ENCODE measurements at regions not wholly inside any gene's neighbourhood (a gene's known extent, or its start where the extent isn't known, plus 50 kb on each side); places are given as distances from the start of the nearest gene placed in this dataset.
A peak's percentile ranks its signal among the peaks of the same experiment; 100 is the strongest.

- TF ChIP-seq JUND (IDR thresholded peaks at IDR 0.05; ENCODE audit: low read depth): no peak
- no peak for DNase-seq (ENCODE audit: low read depth in 1 of 2, low spot score in 1 of 2)
- in situ Hi-C loops (cut with HindIII; ENCODE audit: low pct_unique_long_range_greater_than_20kb, low sequenced_read_pairs): no loop called here
Observed at GRCh38 chr1:209355415-209355814, 228.1 kb upstream of the CAMK1G start.

- in situ Hi-C loops (cut with HindIII; ENCODE audit: low pct_unique_long_range_greater_than_20kb, low sequenced_read_pairs): no loop called here
- no peak for TF ChIP-seq JUND (IDR thresholded peaks at IDR 0.05; ENCODE audit: low read depth)
- no peak for DNase-seq (ENCODE audit: low read depth in 1 of 2, low spot score in 1 of 2)
Observed at GRCh38 chr1:209356976-209357377, 226.5 kb upstream of the CAMK1G start.

- in situ Hi-C loops (cut with HindIII; ENCODE audit: low pct_unique_long_range_greater_than_20kb, low sequenced_read_pairs): no loop called here
- DNase-seq (ENCODE audit: low read depth in 1 of 2, low spot score in 1 of 2): peak in 1 of 2 experiments; percentile 80
Observed at GRCh38 chr1:209363112-209363511, 220.4 kb upstream of the CAMK1G start.

GRCh38 chr1:209364716-209365115 is 218.8 kb upstream of the CAMK1G start:
- TF ChIP-seq JUND (IDR thresholded peaks at IDR 0.05; ENCODE audit: low read depth): no peak
- peak in 1 of 2 experiments; percentile 95 for DNase-seq (ENCODE audit: low read depth in 1 of 2, low spot score in 1 of 2)
- in situ Hi-C loops (cut with HindIII; ENCODE audit: low pct_unique_long_range_greater_than_20kb, low sequenced_read_pairs): no loop called here

More at GRCh38 chr1:209363112-209363511, 220.4 kb upstream of the CAMK1G start:
- no peak for TF ChIP-seq JUND (IDR thresholded peaks at IDR 0.05; ENCODE audit: low read depth)

GRCh38 chr1:209367061-209367772 is 216.3 kb upstream of the CAMK1G start:
- in situ Hi-C loops (cut with HindIII; ENCODE audit: low pct_unique_long_range_greater_than_20kb, low sequenced_read_pairs): no loop called here
- no peak for TF ChIP-seq JUND (IDR thresholded peaks at IDR 0.05; ENCODE audit: low read depth)
- no peak for DNase-seq (ENCODE audit: low read depth in 1 of 2, low spot score in 1 of 2)

GRCh38 chr1:209368864-209369598 is 214.5 kb upstream of the CAMK1G start:
- DNase-seq (ENCODE audit: low read depth in 1 of 2, low spot score in 1 of 2): peak in 1 of 2 experiments; percentile 64
- in situ Hi-C loops (cut with HindIII; ENCODE audit: low pct_unique_long_range_greater_than_20kb, low sequenced_read_pairs): no loop called here
- no peak for TF ChIP-seq JUND (IDR thresholded peaks at IDR 0.05; ENCODE audit: low read depth)

GRCh38 chr1:209370241-209370995 is 213.1 kb upstream of the CAMK1G start:
- TF ChIP-seq JUND (IDR thresholded peaks at IDR 0.05; ENCODE audit: low read depth): no peak
- in situ Hi-C loops (cut with HindIII; ENCODE audit: low pct_unique_long_range_greater_than_20kb, low sequenced_read_pairs): no loop called here
- DNase-seq (ENCODE audit: low read depth in 1 of 2, low spot score in 1 of 2): peak in 1 of 2 experiments; percentile 47

GRCh38 chr1:209375097-209375496 is 208.4 kb upstream of the CAMK1G start:
- TF ChIP-seq JUND (IDR thresholded peaks at IDR 0.05; ENCODE audit: low read depth): no peak
- in situ Hi-C loops (cut with HindIII; ENCODE audit: low pct_unique_long_range_greater_than_20kb, low sequenced_read_pairs): no loop called here
- DNase-seq (ENCODE audit: low read depth in 1 of 2, low spot score in 1 of 2): peak in 1 of 2 experiments; percentile 92

GRCh38 chr1:209375671-209376365 is 207.7 kb upstream of the CAMK1G start:
- in situ Hi-C loops (cut with HindIII; ENCODE audit: low pct_unique_long_range_greater_than_20kb, low sequenced_read_pairs): no loop called here
- peak in 1 of 2 experiments; percentile 76 for DNase-seq (ENCODE audit: low read depth in 1 of 2, low spot score in 1 of 2)
- no peak for TF ChIP-seq JUND (IDR thresholded peaks at IDR 0.05; ENCODE audit: low read depth)

- no peak for DNase-seq (ENCODE audit: low read depth in 1 of 2, low spot score in 1 of 2)
- in situ Hi-C loops (cut with HindIII; ENCODE audit: low pct_unique_long_range_greater_than_20kb, low sequenced_read_pairs): no loop called here
- TF ChIP-seq JUND (IDR thresholded peaks at IDR 0.05; ENCODE audit: low read depth): no peak
Observed at GRCh38 chr1:209376774-209377173, 206.7 kb upstream of the CAMK1G start.

- peak; percentile 59; the same call in 1 of the 2 replicates for TF ChIP-seq JUND (IDR thresholded peaks at IDR 0.05; ENCODE audit: low read depth)
- in situ Hi-C loops (cut with HindIII; ENCODE audit: low pct_unique_long_range_greater_than_20kb, low sequenced_read_pairs): no loop called here
- DNase-seq (ENCODE audit: low read depth in 1 of 2, low spot score in 1 of 2): peak in 1 of 2 experiments; percentile 78
Observed at GRCh38 chr1:209377995-209378394, 205.5 kb upstream of the CAMK1G start.

GRCh38 chr1:209379280-209379679 is 204.2 kb upstream of the CAMK1G start:
- DNase-seq (ENCODE audit: low read depth in 1 of 2, low spot score in 1 of 2): no peak
- in situ Hi-C loops (cut with HindIII; ENCODE audit: low pct_unique_long_range_greater_than_20kb, low sequenced_read_pairs): no loop called here
- TF ChIP-seq JUND (IDR thresholded peaks at IDR 0.05; ENCODE audit: low read depth): no peak
